HL-60 (cell line): ENCODE measurements at regions not wholly inside any gene's neighbourhood (a gene's known extent, or its start where the extent isn't known, plus 50 kb on each side); places are given as distances from the start of the nearest gene placed in this dataset.

Experiments used
- POLR2AphosphoS5 ChIP-seq: IDR thresholded peaks from 2 replicates; pipeline ENCODE4 v1.6.1; 2012; ENCODE audit warnings: low read depth
- TF ChIP-seq, protein P1 (sequence below): IDR thresholded peaks from one replicate; pipeline ENCODE4 v1.5.1; 2011; ENCODE audit warnings: low read length, control low read depth, inconsistent platforms; ENCODE audit not compliant: insufficient read depth

GRCh38 chr7:69282946-69283345 is 315.3 kb upstream of the AUTS2 start:
- TF ChIP-seq, protein P1, sequence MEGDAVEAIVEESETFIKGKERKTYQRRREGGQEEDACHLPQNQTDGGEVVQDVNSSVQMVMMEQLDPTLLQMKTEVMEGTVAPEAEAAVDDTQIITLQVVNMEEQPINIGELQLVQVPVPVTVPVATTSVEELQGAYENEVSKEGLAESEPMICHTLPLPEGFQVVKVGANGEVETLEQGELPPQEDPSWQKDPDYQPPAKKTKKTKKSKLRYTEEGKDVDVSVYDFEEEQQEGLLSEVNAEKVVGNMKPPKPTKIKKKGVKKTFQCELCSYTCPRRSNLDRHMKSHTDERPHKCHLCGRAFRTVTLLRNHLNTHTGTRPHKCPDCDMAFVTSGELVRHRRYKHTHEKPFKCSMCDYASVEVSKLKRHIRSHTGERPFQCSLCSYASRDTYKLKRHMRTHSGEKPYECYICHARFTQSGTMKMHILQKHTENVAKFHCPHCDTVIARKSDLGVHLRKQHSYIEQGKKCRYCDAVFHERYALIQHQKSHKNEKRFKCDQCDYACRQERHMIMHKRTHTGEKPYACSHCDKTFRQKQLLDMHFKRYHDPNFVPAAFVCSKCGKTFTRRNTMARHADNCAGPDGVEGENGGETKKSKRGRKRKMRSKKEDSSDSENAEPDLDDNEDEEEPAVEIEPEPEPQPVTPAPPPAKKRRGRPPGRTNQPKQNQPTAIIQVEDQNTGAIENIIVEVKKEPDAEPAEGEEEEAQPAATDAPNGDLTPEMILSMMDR = no peak
- no peak for TF ChIP-seq POLR2AphosphoS5
